Thyroid gland (tissue), 4 donors: ENCODE measurements at regions not wholly inside any gene's neighbourhood (a gene's known extent, or its start where the extent isn't known, plus 50 kb on each side); places are given as distances from the start of the nearest gene placed in this dataset.

ENCODE experiments used
- DNase-seq, 2 donors: peaks; one replicate each; pipeline ENCODE4 v3.0.0-alpha.2; 2019
- H3K27ac ChIP-seq, 3 donors: fragments of 200-600 bp; sonication (generic); 1 replicate in 2 of 3; 2 replicates in 1 of 3; pipeline ENCODE4 v1.5.1; 2016 to 2019; ENCODE audit warnings: mild to moderate bottlenecking in 1 of 3, moderate library complexity in 1 of 3
- H3K27me3 ChIP-seq: fragments of 200-600 bp; sonication (generic); one replicate; pipeline ENCODE4 v1.5.1; 2019
- H3K36me3 ChIP-seq, 2 donors: fragments of 200-600 bp; sonication (generic); one replicate each; pipeline ENCODE4 v1.5.1; 2016 to 2019
- H3K4me1 ChIP-seq, 2 donors: fragments of 200-600 bp; sonication (generic); one replicate each; pipeline ENCODE4 v1.5.1; 2017 to 2019
- H3K4me3 ChIP-seq, 3 donors: fragments of 200-600 bp; sonication (generic); replicated peaks in 1 of 3; 1 replicate in 2 of 3; 2 replicates in 1 of 3; pipeline ENCODE4 v1.5.1; 2016; ENCODE audit warnings: mild to moderate bottlenecking in 1 of 3
- H3K9me3 ChIP-seq: fragments of 200-600 bp; sonication (generic); one replicate; pipeline ENCODE4 v1.5.1; 2017
- CTCF ChIP-seq, 6 experiments: fragments of 200-600 bp in 3 of 6; fragments of 450-650 bp in 3 of 6; sonication (generic) in 3 of 6; IDR thresholded peaks; one replicate each; pipeline ENCODE4 v1.5.1; 2016 to 2019; ENCODE audit warnings: antibody characterized with exemption in 6 of 6, mild to moderate bottlenecking in 2 of 6, inconsistent platforms in 1 of 6, moderate library complexity in 1 of 6
- POLR2A ChIP-seq, 2 donors: fragments of 450-650 bp; IDR thresholded peaks; one replicate each; pipeline ENCODE4 v1.6.1; 2017; ENCODE audit warnings: antibody characterized with exemption in 2 of 2, mild to moderate bottlenecking in 2 of 2, moderate library complexity in 1 of 2
- WGBS, 2 donors: methylation state at CpG; one replicate each; pipeline ENCODE4 v1.1.5; 2017; 5-methylcytosine and 5-hydroxymethylcytosine counted together
- intact Hi-C: fragments of 100-400 bp; cut with DNase I; formaldehyde crosslinking; loops from one replicate; pipeline ENCODE4 v1.15.1; 2023

GRCh38 chr5:173789031-173789920 is 98.9 kb upstream of the CPEB4 start:
- Histone ChIP-seq H3K27me3 (no peaks in the 10 kb centered on the region), H3K27ac (no peak overlapping the region), H3K36me3 (no peaks in the 10 kb centered on the region), H3K4me3 (no peak overlapping the region), H3K9me3 (no peaks in the 10 kb centered on the region), H3K4me1 (peaks cover 0 to 6% of the 10 kb centered on the region in 2 donors)
- WGBS, 2 donors = 66 to 75% methylated on average over 11 of the region's 11 CpGs
- TF ChIP-seq POLR2A (IDR thresholded peaks at IDR 0.05) = no peak
- no peak for TF ChIP-seq CTCF (IDR thresholded peaks at IDR 0.05)
- no peak for DNase-seq
- intact Hi-C loops = no loop called here

- peaks cover 0 to 9% of the 10 kb centered on the region in 2 donors for H3K4me1 ChIP-seq
- H3K27me3 ChIP-seq = no peaks in the 10 kb centered on the region
- H3K36me3 ChIP-seq = no peaks in the 10 kb centered on the region
- H3K4me3 ChIP-seq = no peak overlapping the region
- no peak overlapping the region for H3K27ac ChIP-seq
- TF ChIP-seq POLR2A (IDR thresholded peaks at IDR 0.05) = no peak
- TF ChIP-seq CTCF (IDR thresholded peaks at IDR 0.05) = no peak
- whole genome bisulfite sequencing, 2 donors = 88 to 93% methylated on average over 11 of the region's 11 CpGs
- intact Hi-C loops = no loop called here
- H3K9me3 ChIP-seq = no peaks in the 10 kb centered on the region
- DNase-seq = no peak
Observed at GRCh38 chr5:173790177-173790719, 97.9 kb upstream of the CPEB4 start.

- Histone ChIP-seq H3K36me3 (no peaks in the 10 kb centered on the region), H3K27me3 (no peaks in the 10 kb centered on the region), H3K9me3 (no peaks in the 10 kb centered on the region), H3K4me3 (no peak overlapping the region), H3K27ac (no peak overlapping the region), H3K4me1 (peaks cover 0 to 9% of the 10 kb centered on the region in 2 donors)
- intact Hi-C loops = no loop called here
- TF ChIP-seq CTCF (IDR thresholded peaks at IDR 0.05) (no peak), POLR2A (IDR thresholded peaks at IDR 0.05) (no peak)
- no peak for DNase-seq
- 91 to 96% methylated on average over 12 to 13 of the region's 13 CpGs for WGBS, 2 donors
Observed at GRCh38 chr5:173790836-173791546, 97.2 kb upstream of the CPEB4 start.

DNA sequence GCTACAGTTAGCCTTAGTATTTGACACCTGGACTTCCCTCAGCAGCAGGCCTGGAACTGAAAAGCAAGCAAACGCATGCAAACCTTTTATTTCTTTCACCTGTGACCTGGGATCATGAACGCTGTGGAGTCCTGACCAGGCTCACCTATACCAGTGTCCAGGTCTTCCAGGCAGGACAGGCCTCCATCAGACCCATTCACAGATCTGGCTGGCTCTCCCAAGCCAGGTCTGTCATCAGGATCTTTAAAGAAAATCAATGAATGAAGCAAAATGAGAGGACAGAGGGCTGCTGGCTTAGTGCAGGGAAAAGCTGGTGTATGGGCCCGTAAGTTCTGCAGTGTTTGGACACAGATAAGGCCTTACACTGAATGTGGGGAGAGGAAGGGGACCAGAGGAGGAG is 96.3 kb upstream of the CPEB4 start:
- H3K4me1 ChIP-seq = peaks cover 0 to 9% of the 10 kb centered on the region in 2 donors

More for the DNA sequence above, 96.3 kb upstream of the CPEB4 start:
- TF ChIP-seq POLR2A (IDR thresholded peaks at IDR 0.05) = no peak
- TF ChIP-seq CTCF (IDR thresholded peaks at IDR 0.05) = no peak
- intact Hi-C loops = no loop called here
- Histone ChIP-seq H3K4me3 (no peak overlapping the region), H3K36me3 (no peaks in the 10 kb centered on the region), H3K27me3 (no peaks in the 10 kb centered on the region), H3K27ac (no peak overlapping the region), H3K9me3 (no peaks in the 10 kb centered on the region)
- WGBS, 2 donors = 97 to 100% methylated on average over 3 of the region's 3 CpGs
- DNase-seq = no peak
